Activated CD8-positive, alpha-beta T cell treated with anti-CD3 and anti-CD28 coated beads, Interleukin-2, amount 10 ng/mL, durations not matched to agents 7 days and 5 days (primary cell): ENCODE measurements at regions not wholly inside any gene's neighbourhood (a gene's known extent, or its start where the extent isn't known, plus 50 kb on each side); places are given as distances from the start of the nearest gene placed in this dataset.
"Not testable (repeated sequence)": the region's sequence is repeated elsewhere in the genome, so short reads cannot be mapped to it uniquely, and the experiment has no call there.

Experiments
- ATAC-seq: fragments of 150-1000 bp; cut with Tn5 transposase; one replicate; pipeline ENCODE4 v1.10.0; 2021; ENCODE audit warnings: moderate library complexity
- CTCF ChIA-PET: fragments of 350-600 bp; sonication (Branson Sonifier 250); formaldehyde crosslinking; loops from one replicate; lab custom pipeline; 2021; ENCODE audit warnings: antibody characterized with exemption; lab: Charles Lee
- POLR2A ChIA-PET: fragments of 350-600 bp; sonication (Branson Sonifier 250); formaldehyde crosslinking; loops from one replicate; lab custom pipeline; 2021; ENCODE audit warnings: antibody characterized with exemption; lab: Charles Lee
- DNase-seq: peaks from one replicate; pipeline ENCODE4 v3.0.0-alpha.2; 2020
- H3K27ac Mint-ChIP-seq: one replicate; pipeline ENCODE4 v1.8.0; 2021; ENCODE audit warnings: mild to moderate bottlenecking, mixed read lengths
- H3K27me3 Mint-ChIP-seq: one replicate; pipeline ENCODE4 v1.8.0; 2021; ENCODE audit warnings: low read depth, mixed read lengths
- H3K36me3 Mint-ChIP-seq: one replicate; pipeline ENCODE4 v1.8.0; 2021; ENCODE audit warnings: low read depth, mixed read lengths
- H3K4me1 Mint-ChIP-seq: one replicate; pipeline ENCODE4 v1.8.0; 2021; ENCODE audit warnings: low read depth, mixed read lengths
- H3K4me3 Mint-ChIP-seq: one replicate; pipeline ENCODE4 v1.8.0; 2021; ENCODE audit warnings: mild to moderate bottlenecking, mixed read lengths
- H3K9me3 Mint-ChIP-seq: one replicate; pipeline ENCODE4 v1.8.0; 2022; ENCODE audit warnings: mixed read lengths; ENCODE audit not compliant: insufficient read depth

- ChIA-PET POLR2A (no interaction called here), CTCF (interaction anchor here (1.4 kb wide), 1 partner anchor 288 kb away, joined by 4 read pairs; no protein-coding TSS in a partner anchor)
- Mint-ChIP-seq H3K9me3 (no peaks in the 10 kb centered on the region), H3K27ac (no peak overlapping the region), H3K36me3 (no peaks in the 10 kb centered on the region), H3K27me3 (no peaks in the 10 kb centered on the region), H3K4me3 (no peak overlapping the region), H3K4me1 (no peaks in the 10 kb centered on the region)
- DNase-seq, result no peak
- ATAC-seq, result no peak
These were observed 94.6 kb downstream of the APOB start for GRCh38 chr2:20949256-20949655.

GRCh38 chr2:20946468-20946867 is 97.4 kb downstream of the APOB start:
- Mint-ChIP-seq H3K36me3 (no peaks in the 10 kb centered on the region), H3K9me3 (no peaks in the 10 kb centered on the region), H3K27me3 (no peaks in the 10 kb centered on the region), H3K27ac (no peak overlapping the region), H3K4me3 (no peak overlapping the region), H3K4me1 (no peaks in the 10 kb centered on the region)
- no peak for DNase-seq
- ATAC-seq, result no peak
- ChIA-PET POLR2A (no interaction called here), CTCF (no interaction called here)

GRCh38 chr2:20943721-20944120 is 100.2 kb downstream of the APOB start:
- H3K27ac Mint-ChIP-seq, DNase-seq, H3K27me3 Mint-ChIP-seq, H3K4me1 Mint-ChIP-seq, H3K4me3 Mint-ChIP-seq, ATAC-seq, H3K9me3 Mint-ChIP-seq, POLR2A ChIA-PET, H3K36me3 Mint-ChIP-seq: not testable (repeated sequence)
- CTCF ChIA-PET, result interaction anchor here (0.7 kb wide), 1 partner anchor 19 kb away, joined by 3 read pairs; no protein-coding TSS in a partner anchor

- H3K9me3 Mint-ChIP-seq, result no peaks in the 10 kb centered on the region
- no peaks in the 10 kb centered on the region for H3K36me3 Mint-ChIP-seq
- no peak for ATAC-seq
- H3K27me3 Mint-ChIP-seq, result no peaks in the 10 kb centered on the region
- no peak overlapping the region for H3K4me3 Mint-ChIP-seq
- CTCF ChIA-PET, result no interaction called here
- no peaks in the 10 kb centered on the region for H3K4me1 Mint-ChIP-seq
- POLR2A ChIA-PET, result no interaction called here
- DNase-seq, result no peak
- H3K27ac Mint-ChIP-seq, result no peak overlapping the region
These were observed 101.2 kb downstream of the APOB start for GRCh38 chr2:20942646-20943125.

GRCh38 chr2:20940856-20941255 is 103.0 kb downstream of the APOB start:
- Mint-ChIP-seq H3K27me3 (peaks cover 2% of the 10 kb centered on the region), H3K36me3 (no peaks in the 10 kb centered on the region), H3K9me3 (no peaks in the 10 kb centered on the region), H3K4me3 (no peak overlapping the region), H3K27ac (no peak overlapping the region), H3K4me1 (no peaks in the 10 kb centered on the region)
- ChIA-PET CTCF (no interaction called here), POLR2A (no interaction called here)
- ATAC-seq, result no peak
- no peak for DNase-seq

- no peak for ATAC-seq
- Mint-ChIP-seq H3K4me3 (no peak overlapping the region), H3K27me3 (peaks cover 2% of the 10 kb centered on the region), H3K27ac (no peak overlapping the region), H3K4me1 (no peaks in the 10 kb centered on the region), H3K36me3 (no peaks in the 10 kb centered on the region), H3K9me3 (no peaks in the 10 kb centered on the region)
- no peak for DNase-seq
- ChIA-PET POLR2A (no interaction called here), CTCF (no interaction called here)
These were observed 103.7 kb downstream of the APOB start for GRCh38 chr2:20939931-20940795.

GRCh38 chr2:20937353-20937752 is 106.5 kb downstream of the APOB start:
- H3K4me3 Mint-ChIP-seq, result no peak overlapping the region
- POLR2A ChIA-PET, result no interaction called here
- no peaks in the 10 kb centered on the region for H3K4me1 Mint-ChIP-seq
- DNase-seq (no peak), ATAC-seq (no peak)
- H3K9me3 Mint-ChIP-seq, result no peaks in the 10 kb centered on the region
- no peak overlapping the region for H3K27ac Mint-ChIP-seq
- CTCF ChIA-PET, result no interaction called here
- peaks cover 2% of the 10 kb centered on the region for H3K27me3 Mint-ChIP-seq
- H3K36me3 Mint-ChIP-seq, result no peaks in the 10 kb centered on the region

- POLR2A ChIA-PET, result no interaction called here
- H3K27ac Mint-ChIP-seq, result no peak overlapping the region
- CTCF ChIA-PET, result no interaction called here
These were observed 108.6 kb downstream of the APOB start for GRCh38 chr2:20935168-20935775.

GRCh38 chr2:20934236-20934635 is 109.6 kb downstream of the APOB start:
- Mint-ChIP-seq H3K4me3 (no peak overlapping the region), H3K36me3 (no peaks in the 10 kb centered on the region), H3K9me3 (no peaks in the 10 kb centered on the region), H3K27ac (no peak overlapping the region), H3K4me1 (no peaks in the 10 kb centered on the region), H3K27me3 (peaks cover 2% of the 10 kb centered on the region)
- ChIA-PET POLR2A (no interaction called here), CTCF (no interaction called here)
- DNase-seq (no peak), ATAC-seq (no peak)

More at GRCh38 chr2:20935168-20935775, 108.6 kb downstream of the APOB start:
- peaks cover 2% of the 10 kb centered on the region for H3K27me3 Mint-ChIP-seq
- H3K9me3 Mint-ChIP-seq, result no peaks in the 10 kb centered on the region
- no peak for DNase-seq
- no peak for ATAC-seq
- H3K36me3 Mint-ChIP-seq, result no peaks in the 10 kb centered on the region
- H3K4me1 Mint-ChIP-seq, result no peaks in the 10 kb centered on the region
- H3K4me3 Mint-ChIP-seq, result no peak overlapping the region

GRCh38 chr2:20933714-20934113 is 110.2 kb downstream of the APOB start:
- Mint-ChIP-seq H3K27ac (no peak overlapping the region), H3K36me3 (no peaks in the 10 kb centered on the region), H3K4me3 (no peak overlapping the region), H3K4me1 (no peaks in the 10 kb centered on the region), H3K27me3 (peaks cover 2% of the 10 kb centered on the region), H3K9me3 (peaks cover 3% of the 10 kb centered on the region)
- DNase-seq (no peak), ATAC-seq (no peak)
- ChIA-PET POLR2A (no interaction called here), CTCF (no interaction called here)

GRCh38 chr2:20931346-20931745 is 108.4 kb upstream of the LDAH start:
- DNase-seq (no peak), ATAC-seq (no peak)
- H3K4me1 Mint-ChIP-seq, result no peaks in the 10 kb centered on the region
- H3K9me3 Mint-ChIP-seq, result peaks cover 3% of the 10 kb centered on the region
- ChIA-PET POLR2A (no interaction called here), CTCF (no interaction called here)
- H3K27me3 Mint-ChIP-seq, result no peaks in the 10 kb centered on the region
- no peak overlapping the region for H3K27ac Mint-ChIP-seq
- no peak overlapping the region for H3K4me3 Mint-ChIP-seq
- H3K36me3 Mint-ChIP-seq, result no peaks in the 10 kb centered on the region

GRCh38 chr2:20930928-20931327 is 108.0 kb upstream of the LDAH start:
- H3K36me3 Mint-ChIP-seq, result no peaks in the 10 kb centered on the region
- POLR2A ChIA-PET, result no interaction called here

More at GRCh38 chr2:20930928-20931327, 108.0 kb upstream of the LDAH start:
- Mint-ChIP-seq H3K4me3 (no peak overlapping the region), H3K27ac (no peak overlapping the region), H3K4me1 (no peaks in the 10 kb centered on the region), H3K9me3 (peaks cover 3% of the 10 kb centered on the region), H3K27me3 (no peaks in the 10 kb centered on the region)
- DNase-seq (no peak), ATAC-seq (no peak)
- CTCF ChIA-PET, result no interaction called here
